ENCODE measurements at regions not wholly inside any gene's neighbourhood (a gene's known extent, or its start where the extent isn't known, plus 50 kb on each side); places are given as distances from the start of the nearest gene placed in this dataset.

GRCh38 chr5:56759521-56760216 lies 55.7 kb upstream of the MAP3K1 start:
- TF ChIP-seq CTCF (IDR thresholded peaks at IDR 0.05) (no peak), EP300 (IDR thresholded peaks at IDR 0.05) (no peak), POLR2A (IDR thresholded peaks at IDR 0.05; ENCODE audit: low read depth) (no peak), POLR2AphosphoS5 (IDR thresholded peaks at IDR 0.05) (no peak)
